Dedifferentiated amniotic fluid mesenchymal stem cell (primary cell): ENCODE measurements at regions not wholly inside any gene's neighbourhood (a gene's known extent, or its start where the extent isn't known, plus 50 kb on each side); places are given as distances from the start of the nearest gene placed in this dataset.

Experiments
- DNase-seq: peaks from one replicate; pipeline ENCODE4 v3.0.0-alpha.2; 2016; ENCODE audit errors: extremely low spot score

GRCh38 chr18:5596585-5596984, 52.8 kb upstream of the EPB41L3 start:
- DNase-seq = no peak
